ENCODE measurements at regions not wholly inside any gene's neighbourhood (a gene's known extent, or its start where the extent isn't known, plus 50 kb on each side); places are given as distances from the start of the nearest gene placed in this dataset.
"Not testable (repeated sequence)": the region's sequence is repeated elsewhere in the genome, so short reads cannot be mapped to it uniquely, and the experiment has no call there.

DNA sequence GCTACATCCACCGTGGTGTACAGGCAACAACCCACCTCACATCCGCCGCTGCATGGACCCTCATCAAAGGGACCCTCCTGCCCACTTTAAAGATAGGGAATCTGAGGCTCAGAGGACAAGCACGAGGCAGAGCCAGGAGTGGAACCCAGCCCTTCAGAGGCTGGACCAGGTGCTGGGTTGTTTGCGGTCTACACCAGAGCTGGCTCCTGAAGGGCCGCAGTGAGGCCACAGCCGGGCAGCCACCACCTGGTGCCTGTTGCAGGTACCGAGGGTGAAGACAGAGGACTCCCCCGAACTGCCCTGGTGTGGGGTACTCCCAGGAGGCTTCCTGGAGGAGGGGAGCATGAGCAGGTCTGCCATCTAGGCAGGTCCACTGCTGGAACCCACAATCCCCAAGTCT, 78.8 kb downstream of the DHCR7 start:
- H3K27me3 ChIP-seq, result no peaks in the 10 kb centered on the region
- 89 to 92% methylated on average over 4 to 9 of the region's 9 CpGs for WGBS, 2 donors
- no peaks in the 10 kb centered on the region for H3K36me3 ChIP-seq
- no peaks in the 10 kb centered on the region for H3K9me3 ChIP-seq
- H3K4me1 ChIP-seq, result no peaks in the 10 kb centered on the region
- no peak overlapping the region for H3K27ac ChIP-seq
- peak in 1 of 2 donors; percentile 55 for DNase-seq
- no peak for ATAC-seq (ENCODE audit: low FRiP score in 2 of 2)
- TF ChIP-seq, protein P1, sequence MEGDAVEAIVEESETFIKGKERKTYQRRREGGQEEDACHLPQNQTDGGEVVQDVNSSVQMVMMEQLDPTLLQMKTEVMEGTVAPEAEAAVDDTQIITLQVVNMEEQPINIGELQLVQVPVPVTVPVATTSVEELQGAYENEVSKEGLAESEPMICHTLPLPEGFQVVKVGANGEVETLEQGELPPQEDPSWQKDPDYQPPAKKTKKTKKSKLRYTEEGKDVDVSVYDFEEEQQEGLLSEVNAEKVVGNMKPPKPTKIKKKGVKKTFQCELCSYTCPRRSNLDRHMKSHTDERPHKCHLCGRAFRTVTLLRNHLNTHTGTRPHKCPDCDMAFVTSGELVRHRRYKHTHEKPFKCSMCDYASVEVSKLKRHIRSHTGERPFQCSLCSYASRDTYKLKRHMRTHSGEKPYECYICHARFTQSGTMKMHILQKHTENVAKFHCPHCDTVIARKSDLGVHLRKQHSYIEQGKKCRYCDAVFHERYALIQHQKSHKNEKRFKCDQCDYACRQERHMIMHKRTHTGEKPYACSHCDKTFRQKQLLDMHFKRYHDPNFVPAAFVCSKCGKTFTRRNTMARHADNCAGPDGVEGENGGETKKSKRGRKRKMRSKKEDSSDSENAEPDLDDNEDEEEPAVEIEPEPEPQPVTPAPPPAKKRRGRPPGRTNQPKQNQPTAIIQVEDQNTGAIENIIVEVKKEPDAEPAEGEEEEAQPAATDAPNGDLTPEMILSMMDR (IDR thresholded peaks at IDR 0.05), result no peak
- TF ChIP-seq EP300 (IDR thresholded peaks at IDR 0.05), result no peak
- no peak for TF ChIP-seq POLR2AphosphoS5 (IDR thresholded peaks at IDR 0.05)
- TF ChIP-seq POLR2A (IDR thresholded peaks at IDR 0.05), result no peak
- no peak overlapping the region for H3K4me3 ChIP-seq

GRCh38 chr11:71368966-71369365, 79.2 kb downstream of the DHCR7 start:
- Histone ChIP-seq H3K36me3 (no peaks in the 10 kb centered on the region), H3K27ac (no peak overlapping the region), H3K4me1 (no peaks in the 10 kb centered on the region), H3K27me3 (no peaks in the 10 kb centered on the region), H3K9me3 (no peaks in the 10 kb centered on the region), H3K4me3 (no peak overlapping the region)
- no peak for ATAC-seq (ENCODE audit: low FRiP score in 2 of 2)
- 71 to 75% methylated on average over 6 to 15 of the region's 15 CpGs for WGBS, 2 donors
- TF ChIP-seq EP300 (IDR thresholded peaks at IDR 0.05) (no peak), POLR2AphosphoS5 (IDR thresholded peaks at IDR 0.05) (no peak), POLR2A (IDR thresholded peaks at IDR 0.05) (no peak)
- TF ChIP-seq, protein P1 (IDR thresholded peaks at IDR 0.05), result no peak
- DNase-seq, result peak in 1 of 2 donors; percentile 66

GRCh38 chr11:71367756-71368155, 80.4 kb downstream of the DHCR7 start:
- peaks cover 0 to 1% (median 0%) of the 10 kb centered on the region in 4 donors for H3K9me3 ChIP-seq
- no peak overlapping the region for H3K27ac ChIP-seq
- ATAC-seq (ENCODE audit: low FRiP score in 2 of 2) (no peak), DNase-seq (peak in 1 of 2 donors; percentile 39)
- WGBS, 2 donors, result 81 to 82% methylated on average over 6 to 11 of the region's 12 CpGs
- no peak overlapping the region for H3K4me3 ChIP-seq
- H3K36me3 ChIP-seq, result no peaks in the 10 kb centered on the region
- no peaks in the 10 kb centered on the region for H3K4me1 ChIP-seq
- H3K27me3 ChIP-seq, result no peaks in the 10 kb centered on the region
- TF ChIP-seq POLR2AphosphoS5 (IDR thresholded peaks at IDR 0.05) (no peak), POLR2A (IDR thresholded peaks at IDR 0.05) (no peak), EP300 (IDR thresholded peaks at IDR 0.05) (no peak)
- TF ChIP-seq, protein P1 (IDR thresholded peaks at IDR 0.05), result no peak

GRCh38 chr11:71367276-71367675, 80.9 kb downstream of the DHCR7 start:
- H3K27me3 ChIP-seq; H3K9me3 ChIP-seq; H3K27ac ChIP-seq; H3K4me1 ChIP-seq; DNase-seq; ATAC-seq (ENCODE audit: low FRiP score in 2 of 2); H3K4me3 ChIP-seq; H3K36me3 ChIP-seq: not testable (repeated sequence)
- 94% methylated on average over 3 of the region's 3 CpGs; no CpG with 5 or more reads in 1 of the 2 donors for WGBS, 2 donors

GRCh38 chr11:71366076-71366475, 82.1 kb downstream of the DHCR7 start:
- H3K36me3 ChIP-seq, result no peaks in the 10 kb centered on the region
- H3K4me3 ChIP-seq, result no peak overlapping the region
- no peaks in the 10 kb centered on the region for H3K27me3 ChIP-seq
- H3K4me1 ChIP-seq, result no peaks in the 10 kb centered on the region
- DNase-seq (peak in 1 of 2 donors; percentile 35), ATAC-seq (ENCODE audit: low FRiP score in 2 of 2) (no peak)
- H3K27ac ChIP-seq, result no peak overlapping the region
- TF ChIP-seq, protein P1 (IDR thresholded peaks at IDR 0.05), result no peak
- no peak for TF ChIP-seq EP300 (IDR thresholded peaks at IDR 0.05)
- no peak for TF ChIP-seq POLR2AphosphoS5 (IDR thresholded peaks at IDR 0.05)
- no peak for TF ChIP-seq POLR2A (IDR thresholded peaks at IDR 0.05)
- peaks cover 0 to 4% (median 0%) of the 10 kb centered on the region in 4 donors for H3K9me3 ChIP-seq
- WGBS, 2 donors, result 64 to 70% methylated on average over 4 to 6 of the region's 7 CpGs

Data from upper lobe of left lung (tissue), 6 donors.